ENCODE measurements at regions not wholly inside any gene's neighbourhood (a gene's known extent, or its start where the extent isn't known, plus 50 kb on each side); places are given as distances from the start of the nearest gene placed in this dataset.

GRCh38 chr6:50921968-50922367 lies 103.3 kb downstream of the TFAP2B start:
- intact Hi-C loops (cut with DNase I): no loop called here
- TF ChIP-seq CTCF (IDR thresholded peaks at IDR 0.05) (no peak), POLR2AphosphoS5 (IDR thresholded peaks at IDR 0.05) (no peak)

DNA sequence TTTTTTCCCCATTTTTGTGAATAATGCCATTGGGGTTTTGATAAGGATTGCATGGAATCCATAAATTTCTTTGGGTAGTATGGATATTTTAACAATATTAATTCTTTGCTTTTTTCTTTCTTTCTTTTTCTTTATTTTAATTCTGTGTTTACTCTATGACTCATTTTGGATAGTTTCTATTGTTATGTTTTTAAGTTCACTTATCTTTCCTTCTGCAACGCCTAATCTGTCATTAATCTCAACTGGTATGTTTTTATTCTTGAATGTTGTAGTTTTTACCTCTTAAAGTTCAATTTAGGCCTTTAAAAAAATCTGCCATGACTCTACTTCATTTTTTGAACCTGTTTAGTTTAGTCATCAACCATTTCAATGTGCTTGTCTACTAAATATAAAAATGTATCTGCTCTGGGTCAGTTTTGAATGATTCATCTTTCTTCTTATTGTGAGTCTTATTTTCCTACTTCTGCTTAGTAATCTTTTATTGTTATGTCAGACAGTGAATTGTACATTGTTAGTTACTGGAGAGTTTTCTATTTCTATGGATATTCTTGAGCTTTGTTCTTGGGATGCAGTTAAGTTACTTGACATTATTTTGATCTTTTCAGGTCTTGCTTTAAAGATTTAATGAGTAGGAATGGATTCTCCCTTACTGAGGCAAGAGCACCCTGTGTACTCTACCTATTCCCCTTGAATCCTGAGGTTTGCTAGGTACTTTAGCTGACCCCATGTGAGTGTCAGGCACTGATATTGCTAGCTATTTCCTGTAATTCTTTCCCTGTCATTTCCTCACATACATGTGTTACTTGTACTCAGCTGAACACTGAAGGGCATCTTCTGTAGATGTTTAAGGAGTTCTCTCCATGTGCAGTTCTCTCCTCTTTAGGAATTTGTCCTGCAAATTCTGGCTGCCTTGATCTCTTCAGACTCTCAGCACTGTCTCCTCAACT lies 104.2 kb downstream of the TFAP2B start:
- no peaks in the 10 kb centered on the region for H3K9me3 ChIP-seq
- H3K27ac ChIP-seq: no peak overlapping the region
- no peaks in the 10 kb centered on the region for H3K27me3 ChIP-seq (replicated peaks; ENCODE audit: insufficient read depth)
- intact Hi-C loops (cut with DNase I): no loop called here
- TF ChIP-seq POLR2A (IDR thresholded peaks at IDR 0.05) (no peak), POLR2AphosphoS5 (IDR thresholded peaks at IDR 0.05) (no peak), CTCF (IDR thresholded peaks at IDR 0.05) (no peak)
- no peaks in the 10 kb centered on the region for H3K4me1 ChIP-seq (replicated peaks)
- no peak overlapping the region for H3K4me3 ChIP-seq
- 0% methylated on average over 1 of the region's 1 CpG for WGBS
- no peaks in the 10 kb centered on the region for H3K36me3 ChIP-seq
- DNase-seq (ENCODE audit: low spot score): no peak

More at GRCh38 chr6:50921968-50922367, 103.3 kb downstream of the TFAP2B start:
- H3K4me3 ChIP-seq: no peak overlapping the region
- H3K27ac ChIP-seq: no peak overlapping the region
- no peaks in the 10 kb centered on the region for H3K27me3 ChIP-seq (replicated peaks; ENCODE audit: insufficient read depth)
- H3K4me1 ChIP-seq (replicated peaks): no peaks in the 10 kb centered on the region
- WGBS: 82% methylated on average over 4 of the region's 4 CpGs
- H3K36me3 ChIP-seq: no peaks in the 10 kb centered on the region
- no peak for DNase-seq (ENCODE audit: low spot score)
- no peaks in the 10 kb centered on the region for H3K9me3 ChIP-seq

GRCh38 chr6:50924758-50925157 lies 106.1 kb downstream of the TFAP2B start:
- H3K4me3 ChIP-seq: no peak overlapping the region
- WGBS: 22% methylated on average over 3 of the region's 3 CpGs
- intact Hi-C loops (cut with DNase I): no loop called here
- H3K27ac ChIP-seq: no peak overlapping the region
- no peaks in the 10 kb centered on the region for H3K4me1 ChIP-seq (replicated peaks)
- TF ChIP-seq CTCF (IDR thresholded peaks at IDR 0.05) (no peak), POLR2AphosphoS5 (IDR thresholded peaks at IDR 0.05) (no peak), POLR2A (IDR thresholded peaks at IDR 0.05) (no peak)
- no peak for DNase-seq (ENCODE audit: low spot score)
- H3K27me3 ChIP-seq (replicated peaks; ENCODE audit: insufficient read depth): no peaks in the 10 kb centered on the region
- no peaks in the 10 kb centered on the region for H3K9me3 ChIP-seq
- H3K36me3 ChIP-seq: no peaks in the 10 kb centered on the region

DNA sequence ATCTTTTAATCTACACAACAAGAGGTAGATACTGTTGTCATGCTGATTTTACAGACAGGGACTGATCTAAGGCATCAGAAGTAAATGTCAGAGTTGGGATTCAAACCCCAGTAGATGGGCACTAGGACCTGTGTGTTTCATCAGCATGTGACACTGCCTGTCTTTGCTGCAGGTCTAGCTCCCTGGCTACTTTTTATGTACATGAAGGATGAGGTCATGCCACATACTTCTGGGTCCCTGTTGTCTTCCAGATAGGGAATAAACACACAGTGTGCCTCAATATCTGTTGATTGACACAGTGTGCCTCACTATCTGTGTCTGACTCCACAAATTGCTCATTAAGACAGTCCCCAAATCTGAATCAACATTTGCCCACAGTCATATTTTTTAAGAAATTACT lies 106.9 kb downstream of the TFAP2B start:
- no peak for DNase-seq (ENCODE audit: low spot score)
- Histone ChIP-seq H3K27me3 (replicated peaks; ENCODE audit: insufficient read depth) (no peaks in the 10 kb centered on the region), H3K27ac (no peak overlapping the region), H3K36me3 (no peaks in the 10 kb centered on the region), H3K4me3 (no peak overlapping the region), H3K9me3 (no peaks in the 10 kb centered on the region), H3K4me1 (replicated peaks) (no peaks in the 10 kb centered on the region)
- intact Hi-C loops (cut with DNase I): no loop called here
- TF ChIP-seq POLR2AphosphoS5 (IDR thresholded peaks at IDR 0.05) (no peak), CTCF (IDR thresholded peaks at IDR 0.05) (no peak), POLR2A (IDR thresholded peaks at IDR 0.05) (no peak)

DNA sequence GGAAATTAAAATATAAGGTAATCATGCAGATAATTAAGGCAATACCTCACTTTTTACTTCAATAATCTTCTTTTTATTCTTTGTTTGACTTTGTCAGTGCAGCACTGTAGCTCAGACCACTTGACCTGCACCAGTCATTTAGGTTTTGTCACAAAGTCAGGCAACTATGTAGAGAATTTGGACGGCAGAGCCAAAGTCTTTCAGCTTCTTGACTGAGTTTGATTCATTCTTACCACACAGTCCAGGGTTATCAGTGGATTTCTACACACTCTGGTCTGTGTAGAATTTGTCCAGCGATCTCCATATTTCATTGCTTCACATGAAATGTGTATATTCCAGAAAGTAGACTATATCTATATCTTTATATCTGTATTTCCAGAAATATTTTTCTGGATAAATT lies 107.3 kb downstream of the TFAP2B start:
- DNase-seq (ENCODE audit: low spot score): no peak
- no peaks in the 10 kb centered on the region for H3K27me3 ChIP-seq (replicated peaks; ENCODE audit: insufficient read depth)
- 69% methylated on average over 2 of the region's 2 CpGs for WGBS
- H3K36me3 ChIP-seq: no peaks in the 10 kb centered on the region
- H3K4me1 ChIP-seq (replicated peaks): no peaks in the 10 kb centered on the region
- intact Hi-C loops (cut with DNase I): no loop called here
- no peak overlapping the region for H3K4me3 ChIP-seq
- no peak for TF ChIP-seq CTCF (IDR thresholded peaks at IDR 0.05)
- TF ChIP-seq POLR2AphosphoS5 (IDR thresholded peaks at IDR 0.05): no peak
- no peak for TF ChIP-seq POLR2A (IDR thresholded peaks at IDR 0.05)
- H3K27ac ChIP-seq: no peak overlapping the region
- no peaks in the 10 kb centered on the region for H3K9me3 ChIP-seq

Measured in prostate gland (tissue), 2 donors.